T47D (cell line): ENCODE measurements at regions not wholly inside any gene's neighbourhood (a gene's known extent, or its start where the extent isn't known, plus 50 kb on each side); places are given as distances from the start of the nearest gene placed in this dataset.
A peak's percentile ranks its signal among the peaks of the same experiment; 100 is the strongest.

Experiments
- DNase-seq, 2 experiments: peaks; one replicate each; pipeline versions ENCODE4 v3.0.0 to v3.0.0-alpha.2; 2011 to 2012; ENCODE audit warnings: low read depth in 1 of 2, low spot score in 1 of 2
- JUND ChIP-seq: IDR thresholded peaks from 2 replicates; pipeline ENCODE4 v1.6.1; 2012; ENCODE audit warnings: low read depth
- in situ Hi-C: cut with HindIII; loops from 2 replicates; pipeline ENCODE4 v1.10.0; 2016; ENCODE audit warnings: low sequenced_read_pairs, low pct_unique_long_range_greater_than_20kb

DNA sequence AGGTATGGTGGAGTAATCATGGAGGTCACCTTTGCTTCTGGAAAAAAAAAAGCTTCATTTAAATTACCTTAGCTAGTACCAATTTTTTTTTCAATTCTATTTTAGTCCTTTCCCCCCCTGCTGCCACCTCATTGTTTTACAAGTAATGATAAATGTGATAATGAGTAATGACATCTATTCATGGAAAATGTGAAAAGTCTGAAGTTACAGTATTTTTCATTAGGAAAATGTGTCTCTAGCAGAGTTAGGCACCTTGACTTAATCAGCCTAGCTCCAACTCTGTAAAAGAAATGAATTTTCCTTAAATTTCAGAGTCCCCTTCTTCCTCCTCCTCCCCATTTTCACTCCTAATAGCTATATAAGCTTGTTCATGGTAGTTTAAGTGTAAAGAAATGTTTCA, 204.9 kb upstream of the USP25 start:
- TF ChIP-seq JUND: no peak
- DNase-seq: no peak
- in situ Hi-C loops: no loop called here

DNA sequence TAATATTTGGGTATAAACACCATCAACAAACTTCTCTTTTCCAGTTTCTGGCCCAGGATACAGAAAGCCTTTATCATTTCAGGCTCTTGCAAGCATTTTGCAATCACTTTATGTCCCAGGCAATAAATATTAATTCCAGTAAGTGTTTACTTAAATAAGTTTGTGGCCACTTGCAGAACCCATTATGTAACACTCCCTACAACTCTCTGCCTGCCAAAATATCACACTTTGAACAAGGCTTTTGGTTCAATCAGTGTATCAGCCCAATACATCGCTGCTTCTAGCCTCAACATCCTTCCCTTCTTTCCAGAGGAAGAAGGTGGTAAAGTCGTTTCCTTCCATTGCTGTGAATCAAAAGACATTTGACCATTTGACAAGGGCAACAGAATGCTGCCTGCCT, 203.0 kb upstream of the USP25 start:
- in situ Hi-C loops: no loop called here
- DNase-seq: no peak
- no peak for TF ChIP-seq JUND

- TF ChIP-seq JUND: no peak
- in situ Hi-C loops: no loop called here
- DNase-seq: no peak
Observed at GRCh38 chr21:15528346-15528745, 201.4 kb upstream of the USP25 start.

DNA sequence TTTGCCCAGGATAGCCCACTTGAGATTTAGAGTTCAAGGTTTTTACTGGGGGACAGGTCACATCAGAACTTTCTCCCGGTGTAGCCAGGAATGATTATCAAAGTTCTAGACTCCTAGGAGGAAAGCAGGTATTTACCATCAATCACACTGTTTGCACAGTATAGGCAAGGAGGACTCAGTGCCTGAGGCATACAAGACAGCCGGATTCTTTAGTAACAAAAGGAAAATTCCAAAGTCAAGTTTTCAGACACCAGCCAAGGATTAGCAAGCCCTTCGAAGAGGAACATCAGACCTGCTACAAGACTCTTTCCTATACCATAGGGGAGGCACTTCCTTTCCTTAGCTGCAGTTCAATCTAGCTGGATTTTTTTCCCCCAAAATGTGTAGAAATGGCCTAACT, 197.8 kb upstream of the USP25 start:
- DNase-seq: peak in 1 of 2 experiments; percentile 63
- TF ChIP-seq JUND: no peak
- in situ Hi-C loops: no loop called here

GRCh38 chr21:15533618-15534017, 196.2 kb upstream of the USP25 start:
- peak in 1 of 2 experiments; percentile 19 for DNase-seq
- in situ Hi-C loops: no loop called here
- no peak for TF ChIP-seq JUND

- no peak for TF ChIP-seq JUND
- in situ Hi-C loops: no loop called here
- no peak for DNase-seq
Observed at GRCh38 chr21:15534450-15534886, 195.3 kb upstream of the USP25 start.

GRCh38 chr21:15539376-15539775, 190.4 kb upstream of the USP25 start:
- no peak for TF ChIP-seq JUND
- no peak for DNase-seq
- in situ Hi-C loops: no loop called here

DNA sequence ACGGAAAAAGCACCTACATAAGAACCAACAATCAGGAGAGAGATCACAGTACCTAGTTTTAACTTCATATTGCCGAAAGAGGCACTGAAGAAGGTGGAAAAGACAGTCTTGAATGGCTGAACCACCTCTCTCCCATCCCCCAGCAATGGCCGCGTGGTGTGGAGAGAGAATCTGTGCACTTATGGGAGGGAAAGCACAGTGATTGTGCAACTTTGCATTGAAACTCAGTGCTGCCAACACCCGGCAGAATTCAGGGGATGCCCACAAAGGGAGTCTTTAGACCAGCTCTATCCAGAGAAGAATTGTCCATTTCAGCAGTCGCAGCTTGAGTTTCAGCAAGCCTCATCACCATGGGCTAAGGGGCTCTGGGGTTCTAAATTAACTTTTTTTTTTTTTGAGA, 186.3 kb upstream of the USP25 start:
- in situ Hi-C loops: no loop called here
- TF ChIP-seq JUND: no peak

DNA sequence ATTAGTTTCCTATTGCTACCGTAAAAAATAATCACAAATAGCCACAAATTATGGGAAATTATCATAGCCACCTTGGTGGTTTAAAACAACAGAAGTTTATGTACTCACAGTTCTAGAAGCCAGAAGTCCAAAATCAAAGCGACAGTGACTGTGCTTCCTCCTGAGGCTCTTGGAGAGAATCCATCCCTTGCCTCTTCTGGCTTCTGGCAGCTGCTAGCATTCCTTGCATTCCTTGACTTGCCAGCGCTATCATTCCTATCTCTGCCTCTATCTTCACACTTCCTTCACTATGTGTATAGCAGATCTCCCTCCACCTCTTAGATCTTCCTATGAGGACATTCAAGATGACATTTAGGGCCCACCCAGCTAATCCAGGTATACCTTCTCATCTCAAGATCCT, 180.1 kb upstream of the USP25 start:
- in situ Hi-C loops: no loop called here
- TF ChIP-seq JUND: no peak
- peak in 1 of 2 experiments; percentile 42 for DNase-seq

More for the DNA sequence above, 186.3 kb upstream of the USP25 start:
- peak in 1 of 2 experiments; percentile 13 for DNase-seq

DNA sequence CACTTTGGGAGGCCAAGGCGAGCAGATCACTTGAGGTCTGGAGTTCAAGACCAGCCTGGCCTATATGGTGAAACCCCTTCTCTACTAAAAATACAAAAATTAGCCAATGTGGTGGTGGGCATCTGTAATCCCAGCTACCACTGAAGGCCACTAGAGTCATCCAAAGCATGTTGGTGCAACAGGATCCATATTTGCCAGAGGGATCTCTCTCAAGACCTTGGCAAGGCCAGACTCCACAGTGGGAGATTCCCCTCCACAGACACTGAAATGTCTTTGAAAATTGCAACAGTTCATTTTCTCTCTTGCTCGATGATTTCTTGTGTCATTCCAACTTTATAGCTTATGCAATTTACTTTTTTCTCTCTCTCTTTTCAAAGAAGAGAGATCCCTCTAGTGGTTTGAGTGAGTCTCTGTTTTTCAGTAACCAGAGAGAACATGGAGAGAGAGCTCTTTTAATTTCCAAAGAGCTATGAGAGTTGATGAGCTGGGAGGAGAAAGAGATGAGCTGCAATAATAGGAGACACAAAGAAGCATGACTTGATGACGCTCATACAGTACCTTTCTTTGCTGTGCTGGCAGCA, 176.8 kb upstream of the USP25 start:
- TF ChIP-seq JUND: no peak
- in situ Hi-C loops: no loop called here
- DNase-seq: peak; percentile 28 to 65

- no peak for TF ChIP-seq JUND
- peak in 1 of 2 experiments; percentile 77 for DNase-seq
- in situ Hi-C loops: no loop called here
Observed at GRCh38 chr21:15557925-15558324, 171.9 kb upstream of the USP25 start.

- in situ Hi-C loops: no loop called here
- no peak for TF ChIP-seq JUND
Observed at GRCh38 chr21:15558884-15559283, 170.9 kb upstream of the USP25 start.

DNA sequence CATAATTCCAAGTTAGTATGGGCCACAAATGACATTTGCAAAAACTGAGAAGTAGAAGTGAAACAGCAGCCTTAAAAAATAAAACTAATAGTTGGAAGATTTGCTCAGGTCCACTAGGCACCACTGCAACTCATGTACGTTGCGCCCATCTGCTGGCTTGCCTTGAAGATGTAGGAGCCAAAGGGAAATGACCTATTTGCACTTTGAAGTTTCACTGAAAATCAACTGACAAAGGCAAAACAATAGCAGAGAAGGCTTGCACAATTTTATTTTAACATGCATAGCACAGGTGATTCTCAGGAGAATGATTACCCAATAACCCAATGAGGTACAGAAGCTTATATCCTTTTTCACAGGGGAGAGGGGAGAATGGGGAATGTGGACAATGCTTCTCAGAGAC, 170.1 kb upstream of the USP25 start:
- DNase-seq: no peak
- TF ChIP-seq JUND: no peak
- in situ Hi-C loops: no loop called here

More at GRCh38 chr21:15558884-15559283, 170.9 kb upstream of the USP25 start:
- DNase-seq: no peak
